Erythroblast (primary cell): ENCODE measurements at regions not wholly inside any gene's neighbourhood (a gene's known extent, or its start where the extent isn't known, plus 50 kb on each side); places are given as distances from the start of the nearest gene placed in this dataset.
A peak's percentile ranks its signal among the peaks of the same experiment; 100 is the strongest.

ENCODE experiments used
- DNase-seq, 2 experiments: peaks; one replicate each; lab custom pipeline; 2025; lab: John Stamatoyannopoulos, UW
- GATA1 ChIP-seq: IDR thresholded peaks from 2 replicates; pipeline ENCODE4 v1.6.1; 2011; ENCODE audit warnings: low read depth, mild to moderate bottlenecking, control low read depth, low read length, moderate library complexity
- POLR2A ChIP-seq: IDR thresholded peaks from 2 replicates; pipeline ENCODE4 v1.6.1; 2011; ENCODE audit warnings: mild to moderate bottlenecking, low read length

DNA sequence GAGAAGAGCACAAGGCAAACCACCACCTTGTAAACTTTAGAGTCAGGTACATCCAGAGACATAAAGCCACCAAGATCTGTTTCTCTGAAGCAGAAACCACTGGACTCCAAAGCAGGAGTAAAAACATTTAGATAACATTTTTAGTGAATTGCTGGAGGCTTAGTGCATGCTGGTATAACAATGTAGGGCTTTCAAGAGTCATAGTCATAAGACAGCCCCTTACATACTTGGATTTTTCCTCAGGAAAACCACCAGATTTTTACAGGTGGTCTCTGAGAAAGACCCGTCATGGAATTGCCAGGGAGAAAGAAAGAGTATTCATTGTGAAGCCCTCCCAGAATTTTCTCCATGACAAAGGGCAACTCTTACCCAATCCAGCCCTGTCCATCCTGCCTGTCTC, 434.5 kb upstream of the NAALADL2 start:
- DNase-seq: no peak
- TF ChIP-seq POLR2A (no peak), GATA1 (no peak)

GRCh38 chr3:174425422-174425821, 433.7 kb upstream of the NAALADL2 start:
- TF ChIP-seq POLR2A: no peak
- TF ChIP-seq GATA1: no peak

GRCh38 chr3:174430986-174431385, 428.1 kb upstream of the NAALADL2 start:
- TF ChIP-seq POLR2A (no peak), GATA1 (no peak)
- no peak for DNase-seq

More at GRCh38 chr3:174425422-174425821, 433.7 kb upstream of the NAALADL2 start:
- no peak for DNase-seq

GRCh38 chr3:174431717-174432116, 427.4 kb upstream of the NAALADL2 start:
- TF ChIP-seq GATA1 (no peak), POLR2A (no peak)
- DNase-seq: no peak

DNA sequence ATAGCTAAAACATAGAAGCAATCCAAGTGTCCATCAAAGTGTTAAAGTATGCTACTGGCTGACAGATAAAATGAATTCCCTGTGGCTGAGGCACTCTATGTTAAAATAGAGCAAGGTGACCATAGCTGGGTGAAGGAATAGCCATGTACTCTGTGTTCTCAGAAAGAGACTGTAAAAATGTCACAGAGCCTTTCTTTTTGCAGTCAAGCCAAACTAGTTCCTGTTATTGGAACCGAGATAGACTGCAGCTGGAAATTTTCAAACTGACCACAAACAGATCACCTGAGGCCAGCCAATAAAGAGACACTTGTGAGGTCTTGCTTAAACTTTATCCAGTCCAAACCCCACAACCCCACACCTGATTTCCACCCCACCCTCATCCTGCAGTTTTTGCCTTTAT, 422.8 kb upstream of the NAALADL2 start:
- no peak for DNase-seq
- TF ChIP-seq GATA1 (no peak), POLR2A (no peak)

GRCh38 chr3:174438501-174439145, 420.5 kb upstream of the NAALADL2 start:
- TF ChIP-seq GATA1: no peak
- TF ChIP-seq POLR2A: no peak
- DNase-seq: no peak

DNA sequence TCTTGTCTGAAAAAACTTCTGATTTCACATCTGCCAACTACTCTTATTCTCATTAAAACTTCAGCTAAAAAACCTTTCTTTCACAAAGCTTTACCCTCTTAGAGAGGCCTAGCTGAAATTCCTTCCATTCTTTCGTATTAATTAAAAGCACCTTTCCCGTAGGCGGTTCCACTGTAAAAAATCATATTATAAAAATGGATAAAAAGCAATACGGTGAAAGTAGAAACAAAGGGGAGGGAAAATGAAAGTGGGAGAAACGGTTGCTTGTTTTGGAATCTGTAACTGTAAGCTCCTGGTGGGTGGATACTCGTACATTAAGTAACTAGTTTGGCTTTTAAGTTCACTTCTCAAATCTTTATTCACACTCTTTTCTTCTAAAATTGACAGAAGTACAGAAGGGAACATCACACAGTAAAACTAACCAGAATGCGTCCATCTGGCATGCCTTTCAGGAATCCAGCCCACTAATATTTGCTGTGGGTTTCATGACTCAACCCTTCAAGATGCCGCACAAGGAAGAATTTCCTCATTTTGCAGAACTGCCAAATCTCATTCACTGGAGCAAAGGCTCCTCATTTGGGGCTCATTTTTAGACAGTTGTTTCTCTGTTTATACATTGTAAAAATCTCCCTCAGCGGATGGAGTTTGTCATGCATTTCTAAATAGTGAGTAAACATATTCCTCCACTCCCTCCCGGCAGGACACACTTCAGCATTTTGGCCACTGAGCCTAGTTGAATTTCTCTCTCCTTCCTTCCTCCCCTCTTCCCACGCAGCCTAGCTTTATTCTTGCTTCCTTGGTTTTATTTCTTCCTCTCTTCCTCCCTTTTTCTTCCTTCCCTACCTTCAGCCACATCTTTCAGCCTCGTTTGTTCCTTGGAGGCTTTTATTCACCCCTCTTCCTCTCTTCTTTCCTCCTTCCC, 419.5 kb upstream of the NAALADL2 start:
- DNase-seq: peak; percentile 27 to 34
- TF ChIP-seq GATA1 (no peak), POLR2A (no peak)

DNA sequence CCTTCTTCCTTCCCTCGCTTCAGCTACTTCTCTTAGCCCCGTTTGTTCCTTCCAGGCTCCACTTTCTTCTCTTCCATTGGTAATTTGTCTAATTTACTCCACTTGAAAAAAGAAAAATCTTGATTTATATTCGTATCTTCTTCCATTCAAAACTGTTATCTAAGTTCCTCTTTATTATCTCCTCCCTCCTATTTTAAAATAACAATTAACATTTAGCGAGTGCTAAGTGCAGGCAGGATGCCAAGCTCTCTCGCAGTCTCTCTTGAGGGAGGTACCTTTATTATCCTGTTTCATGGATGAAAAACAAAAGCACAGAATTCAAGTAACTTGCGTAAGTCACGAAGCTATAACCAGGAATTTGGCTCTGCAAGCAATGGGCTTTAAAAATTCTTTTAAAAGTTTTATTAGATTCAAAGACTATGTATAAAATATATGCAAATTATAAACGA, 418.9 kb upstream of the NAALADL2 start:
- TF ChIP-seq GATA1 (no peak), POLR2A (no peak)
- DNase-seq: peak; percentile 56 to 61

DNA sequence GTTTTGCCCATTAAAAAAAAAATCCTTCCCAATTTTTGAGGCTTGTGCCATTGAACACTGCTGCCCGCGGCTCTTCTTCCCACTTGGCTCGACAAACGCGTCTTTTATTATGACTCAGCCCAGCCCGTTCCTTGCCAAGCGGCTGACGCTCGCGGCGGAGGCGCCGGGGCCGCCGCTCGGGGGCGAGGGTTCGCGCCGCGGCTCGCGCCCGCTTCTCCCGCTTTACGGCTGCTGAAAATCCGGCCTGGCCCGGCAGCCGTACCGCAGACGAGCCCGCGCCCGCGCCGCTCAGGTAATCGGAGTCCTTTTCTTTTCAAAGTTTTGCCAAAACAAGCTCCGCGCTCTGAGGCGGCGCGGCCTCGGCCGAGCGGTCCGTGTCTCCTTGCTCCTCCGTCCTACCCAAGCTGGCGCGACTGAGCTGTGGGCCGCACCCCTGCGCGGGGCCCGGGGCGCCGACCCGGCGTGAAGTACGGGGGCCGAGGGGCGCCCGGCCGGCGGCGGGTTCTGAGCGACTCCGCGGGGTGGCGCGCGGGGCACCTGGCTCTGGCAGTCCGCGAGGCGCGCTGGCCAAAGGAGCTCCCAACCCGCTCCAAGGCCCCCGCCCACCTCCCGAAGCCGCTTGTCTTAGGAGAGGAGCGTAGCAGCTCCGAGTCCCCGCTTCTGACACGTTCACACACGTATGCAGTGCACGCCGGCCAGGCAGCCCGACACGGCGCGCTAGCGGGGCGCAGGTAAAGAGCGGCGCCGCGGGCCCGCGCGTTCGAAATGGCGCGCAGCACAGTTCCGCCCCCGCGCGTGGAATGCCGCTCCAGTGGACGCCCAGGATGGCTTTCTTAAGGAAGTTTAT, 418.2 kb upstream of the NAALADL2 start:
- peak; percentile 91 for DNase-seq
- TF ChIP-seq POLR2A (peak; percentile 46), GATA1 (no peak)

- DNase-seq: peak in 1 of 2 experiments; percentile 33
- TF ChIP-seq GATA1: no peak
- TF ChIP-seq POLR2A: no peak
These were observed 417.4 kb upstream of the NAALADL2 start for GRCh38 chr3:174441588-174442301.

GRCh38 chr3:174442302-174442682, 416.8 kb upstream of the NAALADL2 start:
- DNase-seq: no peak
- no peak for TF ChIP-seq POLR2A
- TF ChIP-seq GATA1: no peak

DNA sequence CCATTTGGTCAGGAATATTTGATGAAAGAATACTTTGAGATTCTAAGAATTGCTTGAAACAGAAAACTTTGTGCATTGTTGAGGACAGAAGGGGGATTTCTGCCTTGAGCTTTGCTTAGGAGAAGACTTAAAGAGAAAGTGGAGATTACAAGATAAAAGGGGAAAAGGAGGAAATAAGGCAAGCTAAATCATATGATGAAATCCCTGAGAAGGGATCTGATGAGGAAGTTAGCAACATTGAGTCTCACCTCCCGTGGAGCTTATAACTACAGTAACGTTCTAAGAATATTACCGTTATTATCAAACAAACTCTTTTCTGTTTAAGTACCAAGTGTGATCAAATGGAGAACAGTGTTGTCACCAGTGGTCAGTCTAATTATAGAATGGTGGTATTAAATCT, 414.7 kb upstream of the NAALADL2 start:
- no peak for DNase-seq
- TF ChIP-seq GATA1: no peak
- TF ChIP-seq POLR2A: no peak

GRCh38 chr3:174457758-174458157, 401.4 kb upstream of the NAALADL2 start:
- TF ChIP-seq GATA1 (no peak), POLR2A (no peak)
- DNase-seq: no peak
